HG03039 (cell line): ENCODE measurements at regions not wholly inside any gene's neighbourhood (a gene's known extent, or its start where the extent isn't known, plus 50 kb on each side); places are given as distances from the start of the nearest gene placed in this dataset.
"Not testable (repeated sequence)": the region's sequence is repeated elsewhere in the genome, so short reads cannot be mapped to it uniquely, and the experiment has no call there.

Experiments used
- ATAC-seq: cut with Tn5 transposase; IDR thresholded peaks from one replicate; pipeline ENCODE4 v1.9.1; 2021; ENCODE audit warnings: mild to moderate bottlenecking, moderate library complexity; ENCODE audit not compliant: unreplicated experiment

DNA sequence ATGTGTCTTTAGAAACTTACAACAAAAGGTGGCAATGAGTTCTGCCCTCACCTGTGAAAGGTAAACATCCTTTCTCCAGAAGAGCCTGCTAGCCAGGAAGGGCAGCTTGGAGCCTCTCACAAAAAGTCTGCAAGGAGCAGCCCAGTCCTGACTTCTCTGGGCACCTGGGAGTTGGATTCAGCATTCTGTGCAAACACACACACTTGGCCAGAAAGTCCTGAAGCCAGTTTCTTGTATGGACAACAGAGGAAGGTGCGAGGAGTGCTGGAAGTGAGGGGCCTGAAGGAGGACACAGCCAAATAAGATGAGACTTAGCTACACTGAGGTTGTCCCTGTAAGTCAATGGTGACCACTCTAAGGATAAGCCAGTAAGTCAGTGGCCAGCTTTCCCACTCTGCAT lies 52.4 kb upstream of the SLC1A4 start:
- no peak for ATAC-seq

DNA sequence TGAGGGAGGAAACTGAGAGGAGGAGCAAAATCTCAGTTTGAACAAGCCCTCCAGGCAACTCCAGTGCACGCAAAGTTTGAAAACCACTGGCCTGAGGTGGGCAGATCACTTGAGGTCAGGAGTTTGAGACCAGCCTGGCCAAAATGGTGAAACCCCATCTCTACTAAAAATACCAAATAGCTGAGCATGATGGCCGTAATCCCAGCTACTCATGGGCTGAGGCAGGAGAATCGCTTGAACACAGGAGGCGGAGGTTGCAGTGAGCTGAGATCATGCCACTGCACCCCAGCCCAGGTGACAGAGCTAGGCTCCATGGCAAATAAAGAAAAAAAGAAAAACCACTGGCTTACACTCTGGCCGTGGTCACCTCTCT lies 51.9 kb upstream of the SLC1A4 start:
- ATAC-seq = not testable (repeated sequence)

DNA sequence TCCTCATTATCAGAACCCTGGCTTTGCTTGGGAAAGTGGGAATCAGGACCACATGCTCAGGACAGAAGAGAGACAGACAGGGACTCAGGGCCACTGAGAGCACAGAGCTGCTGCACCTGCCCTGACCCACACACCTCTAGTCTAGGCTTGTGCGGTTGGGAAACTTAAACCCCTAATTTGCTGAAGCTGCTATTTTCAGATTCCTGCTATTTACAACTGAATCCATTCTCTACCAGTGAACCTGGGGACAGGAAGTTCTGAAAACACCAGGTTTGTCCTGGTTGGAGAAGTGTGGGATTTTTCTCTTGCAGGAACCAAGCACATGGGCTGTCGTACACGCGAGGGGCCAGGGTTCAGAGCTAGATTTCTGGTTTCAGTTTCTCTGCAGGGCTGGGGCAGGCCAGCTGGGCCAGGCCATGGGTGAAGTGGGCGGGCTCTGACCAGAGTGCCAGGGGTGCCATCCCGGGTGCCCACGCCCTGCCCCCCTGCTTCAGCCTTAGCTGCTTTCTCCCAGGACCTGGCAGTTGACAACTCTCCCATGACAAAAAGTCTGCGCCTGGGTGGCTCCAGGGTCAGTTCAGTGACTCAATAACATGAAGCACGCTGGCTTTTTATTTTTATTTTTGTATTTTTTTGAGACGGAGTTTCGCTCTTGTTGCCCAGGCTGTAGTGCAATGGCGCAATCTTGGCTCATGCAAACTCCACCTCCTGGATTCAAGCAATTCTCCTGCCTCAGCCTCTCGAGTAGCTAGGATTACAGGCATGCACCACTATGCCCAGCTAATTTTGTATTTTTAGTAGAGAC lies 51.3 kb upstream of the SLC1A4 start:
- ATAC-seq = no peak

DNA sequence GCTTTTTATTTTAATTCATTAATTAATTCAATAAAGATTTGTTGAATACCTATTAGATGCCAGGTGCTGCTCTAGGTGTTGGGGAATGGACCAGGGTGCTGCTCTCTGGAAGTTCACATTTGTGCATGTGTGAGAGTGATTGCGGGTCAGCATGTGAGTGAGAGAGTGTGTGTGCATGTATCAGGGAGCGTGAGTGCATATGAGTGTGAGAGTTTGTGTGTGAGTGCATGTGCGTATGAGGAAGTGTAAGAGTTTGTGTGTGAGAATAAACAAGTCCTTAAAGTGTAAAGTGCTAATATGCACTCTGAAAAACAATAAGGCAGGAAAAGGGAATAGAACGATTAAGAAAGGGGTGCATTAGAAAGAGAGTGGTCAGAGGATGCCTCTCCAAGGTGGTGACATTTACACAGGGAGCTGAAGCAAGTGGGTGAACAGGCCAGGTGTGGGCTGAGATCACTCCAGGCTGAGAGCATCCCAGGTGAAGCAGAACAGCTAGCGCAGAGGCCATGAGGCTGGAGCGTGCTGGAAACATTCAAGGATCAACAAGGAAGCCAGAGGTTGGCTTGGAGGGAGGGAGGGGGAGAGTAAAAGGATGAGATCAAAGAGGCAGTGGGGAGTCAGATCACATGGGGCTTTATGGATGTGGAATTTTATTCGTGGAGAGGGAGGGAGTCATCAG lies 50.5 kb upstream of the SLC1A4 start:
- no peak for ATAC-seq

DNA sequence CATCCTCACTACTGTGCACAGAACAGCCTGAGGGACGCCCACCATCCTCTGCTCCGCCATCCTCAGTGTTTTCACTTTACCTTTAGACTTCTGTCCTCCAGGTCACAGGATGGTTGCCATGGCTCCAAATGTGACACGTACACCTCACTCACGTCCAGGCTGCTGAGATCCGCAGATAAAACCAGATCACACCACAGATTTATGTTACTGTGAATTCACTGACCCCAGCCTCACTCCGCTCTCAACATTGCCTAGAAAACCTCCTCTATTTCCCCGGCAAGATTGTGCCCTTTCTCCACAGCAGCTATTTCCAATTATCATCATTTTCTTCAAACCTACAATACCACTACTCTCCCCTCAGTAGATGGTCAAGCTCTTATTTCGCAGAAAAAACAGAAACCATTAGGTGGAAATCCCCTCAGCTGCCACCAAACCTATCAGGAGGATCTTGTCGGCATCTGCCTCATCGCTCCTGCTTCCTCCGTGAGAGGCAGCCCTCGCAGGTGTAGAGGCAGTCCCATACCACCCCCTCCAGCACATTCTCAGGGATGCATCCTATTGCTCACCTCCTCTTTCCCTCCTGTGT lies 49.8 kb upstream of the SLC1A4 start:
- no peak for ATAC-seq
